PC-3 (cell line): ENCODE measurements at regions not wholly inside any gene's neighbourhood (a gene's known extent, or its start where the extent isn't known, plus 50 kb on each side); places are given as distances from the start of the nearest gene placed in this dataset.

Source experiments
- ATAC-seq: fragments of 200-7000 bp; cut with Tn5 transposase; 2 replicates; pipeline ENCODE4 v1.9.1; 2020; ENCODE audit warnings: mild to moderate bottlenecking, moderate library complexity
- BruUV-seq: library from RNA; stranded (reverse); fragments of 400-500 nt; replicated peaks from 2 replicates; lab custom pipeline; 2021; lab: Mats Ljungman, UMichigan
- CTCF ChIA-PET: fragments of 300-600 bp; sonication (Branson Sonifier 250); formaldehyde crosslinking; loops from one replicate; lab custom pipeline; 2022; ENCODE audit warnings: antibody characterized with exemption; lab: Charles Lee
- POLR2A ChIA-PET: fragments of 300-600 bp; sonication (Branson Sonifier 250); formaldehyde crosslinking; loops from one replicate; lab custom pipeline; 2022; ENCODE audit warnings: antibody characterized with exemption; ENCODE audit not compliant: unreplicated experiment; lab: Charles Lee
- DNase-seq: peaks from one replicate; pipeline ENCODE4 v3.0.0-alpha.2; 2015
- H2AFZ ChIP-seq: fragments of 300-600 bp; sonication (generic); 2 replicates; pipeline ENCODE4 v1.6.0; 2016; ENCODE audit warnings: antibody characterized with exemption, low read length
- H3F3A ChIP-seq: fragments of 300-600 bp; sonication (generic); one replicate; pipeline ENCODE4 v1.6.0; 2017; ENCODE audit warnings: antibody characterized with exemption, low read length, control low read depth, mild to moderate bottlenecking; ENCODE audit not compliant: unreplicated experiment
- H3K27ac ChIP-seq: fragments of 300-600 bp; sonication (generic); 2 replicates; pipeline ENCODE4 v1.5.1; 2016; ENCODE audit warnings: mild to moderate bottlenecking, low read length
- H3K27me3 ChIP-seq: fragments of 300-600 bp; sonication (generic); 2 replicates; pipeline ENCODE4 v1.6.1; 2016; ENCODE audit warnings: low read length, mixed read lengths
- H3K36me3 ChIP-seq: fragments of 300-600 bp; sonication (generic); 2 replicates; pipeline ENCODE4 v1.6.1; 2016; ENCODE audit warnings: low read depth, mixed run types, low read length, mixed read lengths
- H3K4me1 ChIP-seq: fragments of 300-600 bp; sonication (generic); 2 replicates; pipeline ENCODE4 v1.5.1; 2016; ENCODE audit warnings: low read length; ENCODE audit not compliant: insufficient read depth
- H3K4me2 ChIP-seq: fragments of 300-600 bp; sonication (generic); 2 replicates; pipeline ENCODE4 v1.6.0; 2016; ENCODE audit warnings: low read length
- H3K4me3 ChIP-seq: fragments of 300-600 bp; sonication (generic); 2 replicates; pipeline ENCODE4 v1.5.1; 2016; ENCODE audit warnings: mild to moderate bottlenecking, low read length, mixed read lengths
- H3K79me2 ChIP-seq: fragments of 300-600 bp; sonication (generic); 2 replicates; pipeline ENCODE4 v1.6.1; 2017; ENCODE audit warnings: low read length, mixed read lengths
- H3K9ac ChIP-seq: fragments of 300-600 bp; sonication (generic); 2 replicates; pipeline ENCODE4 v1.6.0; 2016; ENCODE audit warnings: mild to moderate bottlenecking, low read length
- H3K9me2 ChIP-seq: fragments of 300-600 bp; sonication (generic); replicated peaks from 2 replicates; pipeline ENCODE4 v1.6.1; 2016; ENCODE audit warnings: mixed run types, low read length, mixed read lengths
- H3K9me3 ChIP-seq: fragments of 300-600 bp; sonication (generic); 2 replicates; pipeline ENCODE4 v1.6.1; 2016; ENCODE audit warnings: low read length, mixed read lengths
- H4K20me1 ChIP-seq: fragments of 300-600 bp; sonication (generic); 2 replicates; pipeline ENCODE4 v1.6.1; 2016; ENCODE audit warnings: low read length, mixed read lengths
- EZH2 ChIP-seq: fragments of 300-600 bp; sonication (generic); IDR thresholded peaks from one replicate; pipeline ENCODE4 v1.6.1; 2017; ENCODE audit warnings: antibody characterized with exemption, mild to moderate bottlenecking, low read length; ENCODE audit not compliant: unreplicated experiment
- EZH2phosphoT487 ChIP-seq: fragments of 300-600 bp; sonication (generic); IDR thresholded peaks from 2 replicates; pipeline ENCODE4 v1.6.1; 2018; ENCODE audit warnings: mild to moderate bottlenecking, antibody characterized with exemption, low read length, borderline replicate concordance
- intact Hi-C: fragments of 100-400 bp; cut with micrococcal nuclease; formaldehyde crosslinking; loops from 2 replicates; pipeline ENCODE4 v1.9.0; 2023
- TF ChIP-seq, protein P1 (sequence below): fragments of 300-600 bp; sonication (generic); conservative IDR thresholded peaks from 2 replicates; pipeline ENCODE4 v1.5.1; 2017; ENCODE audit warnings: antibody characterized with exemption, low read depth, mild to moderate bottlenecking, low read length

DNA sequence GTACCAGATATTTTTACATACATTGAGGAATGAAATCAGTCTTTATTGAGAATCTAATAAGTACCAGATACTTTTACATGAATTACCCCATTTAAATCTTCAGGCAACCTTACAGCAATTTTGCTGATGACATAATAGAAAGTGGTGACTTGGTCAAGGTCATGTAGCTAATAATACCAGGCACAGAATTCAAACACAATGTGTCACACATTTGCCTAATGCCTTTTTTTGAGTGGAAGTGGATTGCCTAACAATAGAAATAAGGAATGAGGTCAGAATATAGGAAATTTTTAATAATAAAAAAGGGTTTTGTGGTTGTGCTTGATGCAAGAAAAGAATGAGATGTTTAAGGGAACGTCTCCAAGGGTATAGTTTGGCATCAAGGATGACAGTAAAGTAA lies 466.6 kb upstream of the IGFBP3 start:
- Histone ChIP-seq H3K36me3 (no peaks in the 10 kb centered on the region), H3K4me3 (no peak overlapping the region), H3K4me2 (no peak overlapping the region), H3K4me1 (peaks cover 27% of the 10 kb centered on the region), H3K9ac (no peak overlapping the region), H3K27me3 (no peaks in the 10 kb centered on the region), H3K27ac (no peak overlapping the region), H4K20me1 (no peaks in the 10 kb centered on the region), H3K79me2 (no peaks in the 10 kb centered on the region), H3F3A (peaks cover 11% of the 10 kb centered on the region), H3K9me2 (no peaks in the 10 kb centered on the region), H2AFZ (no peak overlapping the region), H3K9me3 (no peaks in the 10 kb centered on the region)
- intact Hi-C loops: loop anchor here (2.0 to 5.0 kb wide), 3 partner anchors 100 to 365 kb away; no protein-coding TSS in a partner anchor
- TF ChIP-seq EZH2phosphoT487 (no peak), EZH2 (no peak)
- TF ChIP-seq, protein P1, sequence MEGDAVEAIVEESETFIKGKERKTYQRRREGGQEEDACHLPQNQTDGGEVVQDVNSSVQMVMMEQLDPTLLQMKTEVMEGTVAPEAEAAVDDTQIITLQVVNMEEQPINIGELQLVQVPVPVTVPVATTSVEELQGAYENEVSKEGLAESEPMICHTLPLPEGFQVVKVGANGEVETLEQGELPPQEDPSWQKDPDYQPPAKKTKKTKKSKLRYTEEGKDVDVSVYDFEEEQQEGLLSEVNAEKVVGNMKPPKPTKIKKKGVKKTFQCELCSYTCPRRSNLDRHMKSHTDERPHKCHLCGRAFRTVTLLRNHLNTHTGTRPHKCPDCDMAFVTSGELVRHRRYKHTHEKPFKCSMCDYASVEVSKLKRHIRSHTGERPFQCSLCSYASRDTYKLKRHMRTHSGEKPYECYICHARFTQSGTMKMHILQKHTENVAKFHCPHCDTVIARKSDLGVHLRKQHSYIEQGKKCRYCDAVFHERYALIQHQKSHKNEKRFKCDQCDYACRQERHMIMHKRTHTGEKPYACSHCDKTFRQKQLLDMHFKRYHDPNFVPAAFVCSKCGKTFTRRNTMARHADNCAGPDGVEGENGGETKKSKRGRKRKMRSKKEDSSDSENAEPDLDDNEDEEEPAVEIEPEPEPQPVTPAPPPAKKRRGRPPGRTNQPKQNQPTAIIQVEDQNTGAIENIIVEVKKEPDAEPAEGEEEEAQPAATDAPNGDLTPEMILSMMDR: no peak
- ATAC-seq: no peak
- CTCF ChIA-PET: no interaction called here
- BruUV-seq: no TSS peak
- POLR2A ChIA-PET: no interaction called here
- no peak for DNase-seq

GRCh38 chr7:46386428-46387399 lies 465.6 kb upstream of the IGFBP3 start:
- no peaks in the 10 kb centered on the region for H3K9me2 ChIP-seq
- CTCF ChIA-PET: no interaction called here
- H3K4me3 ChIP-seq: no peak overlapping the region
- ATAC-seq (no peak), DNase-seq (no peak)
- no peaks in the 10 kb centered on the region for H3K36me3 ChIP-seq
- TF ChIP-seq EZH2: no peak
- no peak for TF ChIP-seq EZH2phosphoT487
- TF ChIP-seq, protein P1: no peak
- H3K79me2 ChIP-seq: no peaks in the 10 kb centered on the region
- peaks cover 27% of the 10 kb centered on the region for H3K4me1 ChIP-seq
- intact Hi-C loops: loop anchor here (2.0 to 5.0 kb wide), 3 partner anchors 101 to 366 kb away; no protein-coding TSS in a partner anchor
- no peak overlapping the region for H2AFZ ChIP-seq
- H3K27ac ChIP-seq: peak overlapping the region; percentile 95
- POLR2A ChIA-PET: interaction anchor here (0.6 kb wide), 1 partner anchor 46 kb away, joined by 4 read pairs; no protein-coding TSS in a partner anchor
- no peaks in the 10 kb centered on the region for H3K9me3 ChIP-seq
- H3K9ac ChIP-seq: peak overlapping the region; percentile 67
- no TSS peak for BruUV-seq
- peaks cover 11% of the 10 kb centered on the region for H3F3A ChIP-seq
- peak overlapping the region; percentile 46 for H3K4me2 ChIP-seq
- H4K20me1 ChIP-seq: no peaks in the 10 kb centered on the region
- no peaks in the 10 kb centered on the region for H3K27me3 ChIP-seq
